Dedifferentiated amniotic fluid mesenchymal stem cell (primary cell): ENCODE measurements at regions not wholly inside any gene's neighbourhood (a gene's known extent, or its start where the extent isn't known, plus 50 kb on each side); places are given as distances from the start of the nearest gene placed in this dataset.
"Not testable (repeated sequence)": the region's sequence is repeated elsewhere in the genome, so short reads cannot be mapped to it uniquely, and the experiment has no call there.

Experiments used
- DNase-seq: peaks from one replicate; pipeline ENCODE4 v3.0.0-alpha.2; 2016; ENCODE audit errors: extremely low spot score

GRCh38 chr6:43999628-44000027, 127.6 kb downstream of the MRPL14 start:
- DNase-seq, result no peak

DNA sequence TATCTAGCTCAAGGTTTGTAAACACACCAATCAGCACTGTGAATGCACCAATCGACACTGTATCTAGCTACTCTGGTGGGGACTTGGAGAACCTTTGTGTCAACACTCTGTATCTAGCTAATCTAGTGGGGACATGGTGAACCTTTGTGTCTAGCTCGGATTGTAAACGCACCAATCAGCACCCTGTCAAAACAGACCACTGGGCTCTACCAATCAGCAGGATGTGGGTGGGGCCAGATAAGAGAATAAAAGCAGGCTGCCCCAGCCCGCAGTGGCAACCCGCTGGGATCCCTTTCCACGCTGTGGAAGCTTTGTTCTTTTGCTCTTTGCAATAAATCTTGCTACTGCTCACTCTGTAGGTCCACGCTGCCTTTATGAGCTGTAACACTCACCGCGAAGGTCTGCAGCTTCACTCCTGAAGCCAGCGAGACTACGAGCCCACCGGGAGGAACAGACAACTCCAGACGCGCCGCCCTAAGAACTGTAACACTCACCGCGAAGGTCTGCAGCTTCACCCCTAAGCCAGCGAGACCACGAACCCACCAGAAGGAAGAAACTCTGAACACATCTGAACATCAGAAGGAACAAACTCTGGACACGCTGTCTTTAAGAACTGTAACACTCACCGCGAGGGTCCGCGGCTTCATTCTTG, 128.5 kb downstream of the MRPL14 start:
- DNase-seq, result not testable (repeated sequence)

- DNase-seq, result not testable (repeated sequence)
Observed at GRCh38 chr6:43997990-43998585, 129.2 kb downstream of the MRPL14 start.

GRCh38 chr6:43997345-43997677, 129.9 kb downstream of the MRPL14 start:
- no peak for DNase-seq

GRCh38 chr6:43996618-43997344, 130.5 kb downstream of the MRPL14 start:
- DNase-seq, result no peak

DNA sequence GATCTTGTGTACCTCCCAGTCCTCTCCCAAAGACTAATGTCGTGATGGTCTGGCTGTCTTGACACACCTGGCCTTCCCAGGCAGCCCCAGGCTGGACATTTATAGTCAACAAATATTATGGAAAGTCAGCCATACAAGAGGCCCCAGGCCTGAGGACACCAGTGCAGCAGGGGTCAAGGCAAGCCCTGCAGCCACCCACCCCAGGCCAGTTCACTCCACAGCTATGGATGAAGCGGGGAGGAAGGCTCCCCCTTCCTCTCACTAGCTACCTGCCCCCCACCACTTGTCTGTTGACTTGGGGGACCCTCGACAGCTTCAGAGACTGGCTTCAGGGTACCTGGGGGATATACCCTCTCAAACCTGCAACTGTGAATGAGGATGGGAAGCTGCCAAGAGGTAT, 132.1 kb downstream of the MRPL14 start:
- no peak for DNase-seq

DNA sequence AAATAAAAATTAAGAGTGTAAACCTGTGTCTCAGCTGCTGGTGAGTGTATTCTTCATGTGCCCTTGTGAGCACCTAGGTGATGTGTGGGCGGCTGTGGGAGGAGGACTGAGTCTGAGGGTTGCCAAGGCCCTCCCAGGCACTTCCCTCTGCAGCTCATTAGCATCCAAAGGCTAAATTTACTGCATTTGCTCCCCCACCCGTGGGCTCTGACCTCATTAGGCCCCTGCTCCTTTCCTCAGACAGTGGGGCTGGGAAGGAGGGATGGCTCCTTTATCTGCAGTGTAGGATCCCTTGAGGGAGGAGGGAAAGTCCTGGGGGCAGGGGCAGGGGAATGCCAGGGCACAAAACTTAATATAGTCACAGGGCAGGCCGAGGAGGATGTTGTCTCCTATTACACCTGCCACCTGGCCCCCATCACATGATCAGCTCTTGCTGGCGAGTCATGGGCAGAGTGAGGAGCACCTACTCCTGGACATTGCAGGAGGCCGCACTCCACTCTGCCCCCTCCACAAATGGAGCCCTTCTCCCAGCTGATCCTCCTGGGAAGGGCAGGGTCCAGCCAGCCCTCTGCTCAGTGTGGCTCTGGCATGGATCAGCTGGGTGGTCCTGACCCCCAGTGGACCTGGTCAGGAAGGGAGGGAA, 133.2 kb downstream of the MRPL14 start:
- DNase-seq, result no peak

DNA sequence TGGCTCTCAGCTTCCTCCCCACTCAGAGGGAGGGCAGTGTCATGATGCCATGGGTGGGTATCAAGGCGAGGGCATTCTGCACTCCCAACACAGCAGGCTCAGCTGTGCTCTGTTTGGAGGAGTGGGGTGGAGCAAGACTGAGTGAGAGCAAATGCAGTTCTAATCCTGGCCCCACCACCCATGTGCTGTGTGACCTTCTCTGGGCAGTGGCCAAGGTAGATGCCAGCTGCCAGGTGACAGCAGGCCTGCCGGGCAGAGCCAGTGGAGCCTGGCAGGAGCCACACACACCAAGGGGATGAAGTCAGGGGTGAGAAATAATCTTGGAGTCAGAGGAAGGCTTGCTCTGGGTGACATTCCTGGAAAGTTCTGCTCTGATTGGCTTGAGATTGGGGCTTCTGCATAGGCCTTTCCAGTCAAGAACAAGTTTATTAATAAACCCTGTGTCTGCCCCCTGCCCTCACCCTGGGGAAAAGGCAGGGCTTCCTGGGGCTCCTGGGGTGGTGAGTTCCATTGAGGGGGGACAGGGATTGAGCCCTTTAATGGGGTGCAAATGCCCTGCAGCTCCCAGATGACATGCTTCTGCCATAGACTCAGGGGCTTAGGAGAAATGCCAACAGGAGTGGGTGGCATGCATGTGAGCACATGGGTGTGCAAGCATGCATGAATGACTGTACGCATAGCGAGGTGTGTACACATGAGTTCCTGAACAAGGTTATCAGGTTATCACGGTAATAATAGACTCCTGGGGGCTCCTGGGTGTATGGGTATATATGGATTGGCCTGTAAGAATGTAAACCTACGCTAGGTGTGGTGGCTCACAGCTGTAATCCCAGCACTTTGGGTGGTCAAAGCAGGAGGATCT, 134.2 kb downstream of the MRPL14 start:
- no peak for DNase-seq

- DNase-seq, result no peak
Observed at GRCh38 chr6:43992126-43992663, 135.1 kb downstream of the MRPL14 start.

DNA sequence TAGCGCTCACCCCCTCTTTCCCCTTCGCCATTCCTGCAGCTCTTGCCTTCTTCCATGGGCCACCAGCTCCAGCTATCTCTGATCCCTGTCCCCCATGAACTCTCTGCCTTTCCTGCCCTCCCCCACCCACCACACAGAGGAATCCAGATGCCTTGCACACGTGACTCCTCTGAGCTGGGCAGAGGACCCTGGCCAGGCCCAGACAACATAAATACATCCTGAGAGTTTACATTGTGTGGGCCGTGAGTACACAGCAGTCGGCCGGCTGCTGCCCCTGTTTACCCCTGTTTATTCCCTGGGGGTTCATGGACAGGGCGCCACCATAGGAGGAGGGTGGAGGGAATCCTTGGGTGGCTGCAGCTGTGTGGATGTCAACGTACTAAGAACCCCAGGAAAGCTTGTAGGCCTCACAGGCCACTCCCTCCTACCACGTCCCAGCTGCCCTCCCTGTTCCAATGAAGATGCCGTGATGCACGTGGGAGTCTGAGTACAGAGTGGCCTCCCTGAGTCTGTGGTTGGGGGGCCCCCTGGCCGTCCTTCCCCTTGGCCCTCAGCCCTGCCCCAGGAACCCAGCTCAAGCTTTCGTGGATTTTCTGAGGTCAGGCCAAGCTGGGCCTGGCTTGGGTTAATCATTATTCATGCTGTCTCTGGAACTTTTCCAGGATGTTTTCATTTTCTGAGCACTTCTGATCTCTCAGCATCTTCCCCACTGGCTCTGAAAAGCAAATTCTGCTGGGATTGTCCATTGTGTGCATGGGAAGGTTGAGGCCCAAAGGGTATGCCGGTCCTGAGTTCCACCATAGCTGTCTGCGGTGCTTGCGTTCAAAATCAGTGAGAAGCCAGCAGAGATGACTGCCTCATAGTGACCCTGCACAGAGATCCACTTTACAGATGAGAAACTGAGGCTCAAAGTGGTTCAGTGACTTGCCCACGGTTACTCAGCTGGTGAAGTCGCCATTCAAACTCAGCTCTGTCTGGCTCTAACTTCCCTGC, 136.3 kb downstream of the MRPL14 start:
- DNase-seq, result no peak

DNA sequence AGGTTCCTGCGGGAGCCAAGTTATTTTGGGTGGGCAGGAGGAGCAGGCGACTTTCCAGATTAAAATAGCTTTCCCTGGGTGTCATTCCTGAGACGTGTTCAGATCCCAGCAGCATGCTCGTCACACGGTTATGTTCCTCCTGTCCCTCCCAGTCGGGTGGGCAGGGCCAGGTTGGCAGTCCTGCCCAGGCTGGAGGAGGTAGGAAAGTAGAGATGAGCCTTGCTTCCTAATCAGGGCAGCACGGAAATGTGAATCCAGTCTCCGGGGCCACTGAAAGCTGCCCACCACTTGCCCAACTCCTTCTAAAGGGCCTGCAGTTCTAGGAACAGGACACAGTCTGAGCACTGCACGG, 137.0 kb downstream of the MRPL14 start:
- no peak for DNase-seq

- DNase-seq, result no peak
Observed at GRCh38 chr6:43989581-43990146, 137.6 kb downstream of the MRPL14 start.

- DNase-seq, result no peak
Observed at GRCh38 chr6:43988801-43989200, 138.5 kb downstream of the MRPL14 start.

DNA sequence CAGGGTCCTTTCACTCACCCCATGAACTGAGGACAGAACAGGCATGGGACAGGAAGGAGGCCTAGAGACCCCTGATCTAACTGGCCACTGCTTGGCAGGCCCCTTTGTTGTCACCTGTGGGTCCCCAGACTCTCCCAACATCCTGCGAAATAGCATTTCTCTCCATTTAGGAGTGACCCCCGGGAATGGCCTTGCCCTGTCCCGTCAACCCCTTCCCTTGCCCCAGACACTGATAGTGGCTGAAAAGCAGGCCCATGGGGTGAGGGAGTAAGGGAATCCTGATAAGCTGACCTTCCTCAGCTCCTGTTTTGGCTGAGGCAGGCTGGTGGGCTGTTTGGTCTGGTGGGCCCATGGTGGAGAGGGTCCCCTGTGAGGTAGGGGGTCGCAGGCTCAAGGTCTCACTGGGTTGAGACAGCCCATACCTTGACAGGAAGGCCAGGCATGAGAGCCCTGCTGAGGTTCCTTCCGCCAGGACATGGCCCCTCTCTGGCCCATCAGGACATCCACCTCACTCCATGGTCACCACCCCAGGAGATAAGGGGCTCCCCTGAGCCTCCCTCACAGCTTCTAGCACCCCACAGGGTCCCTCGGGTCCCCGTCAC, 139.3 kb downstream of the MRPL14 start:
- no peak for DNase-seq

- no peak for DNase-seq
Observed at GRCh38 chr6:43986177-43986825, 141.0 kb downstream of the MRPL14 start.

- no peak for DNase-seq
Observed at GRCh38 chr6:43985329-43985728, 141.9 kb downstream of the MRPL14 start.

DNA sequence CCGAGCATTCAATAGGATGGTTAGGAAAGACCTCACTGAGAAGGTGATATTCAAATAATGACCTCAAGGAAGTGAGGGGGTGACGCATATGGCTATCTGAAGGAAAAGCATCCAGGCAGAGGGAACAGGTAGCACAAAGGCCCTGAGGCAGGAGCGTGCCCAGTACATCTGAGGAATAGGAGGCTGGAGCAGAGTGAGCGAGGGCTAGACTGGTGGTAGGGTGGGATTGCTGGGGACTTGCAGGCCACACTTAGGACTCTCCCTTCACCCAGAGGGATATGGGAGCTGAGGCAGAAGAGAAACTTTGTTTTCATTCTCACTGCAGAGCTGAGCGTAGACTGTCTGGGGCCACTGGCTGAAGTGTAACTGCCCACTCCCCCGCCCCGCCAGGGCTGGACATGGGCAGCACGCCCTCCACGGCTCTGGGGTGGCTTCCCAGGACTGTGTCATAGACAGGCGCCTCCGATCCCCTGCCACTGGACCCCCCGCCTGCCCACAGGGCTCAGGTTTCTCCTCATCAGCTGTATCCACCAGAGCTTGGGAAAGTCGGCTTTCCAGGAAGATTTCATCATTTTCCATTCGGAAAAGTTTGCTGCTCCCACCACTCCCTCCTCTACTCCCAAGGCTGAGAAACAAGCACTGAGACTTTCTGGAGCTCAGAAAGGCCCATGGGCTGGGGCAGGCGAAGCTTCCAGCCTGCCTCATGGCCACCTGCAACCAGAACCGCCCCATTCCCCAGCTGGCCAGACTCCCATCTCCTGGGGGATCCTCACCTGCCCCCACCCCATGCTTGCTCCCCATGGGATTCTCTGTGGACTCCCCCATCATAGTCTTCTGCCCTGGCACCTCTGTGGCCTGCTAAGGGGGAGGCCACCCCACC, 142.6 kb downstream of the MRPL14 start:
- DNase-seq, result no peak

- DNase-seq, result no peak
Observed at GRCh38 chr6:43983632-43984031, 143.6 kb downstream of the MRPL14 start.
